WTC11 (cell line): ENCODE measurements at regions not wholly inside any gene's neighbourhood (a gene's known extent, or its start where the extent isn't known, plus 50 kb on each side); places are given as distances from the start of the nearest gene placed in this dataset.

Experiments used
- E2F1 ChIP-seq: sonication (generic); formaldehyde crosslinking; IDR thresholded peaks from 2 replicates; pipeline ENCODE4 v1.8.0; 2022; ENCODE audit warnings: mild to moderate bottlenecking, missing genetic modification reagents
- ELF4 ChIP-seq: sonication (generic); formaldehyde crosslinking; IDR thresholded peaks from 2 replicates; pipeline ENCODE4 v1.8.1; 2022; ENCODE audit warnings: low read depth, mild to moderate bottlenecking, moderate library complexity, missing genetic modification reagents
- GABPB1 ChIP-seq: sonication (generic); formaldehyde crosslinking; IDR thresholded peaks from 2 replicates; pipeline ENCODE4 v1.8.1; 2023; ENCODE audit warnings: mild to moderate bottlenecking, missing genetic modification reagents
- GTF2I ChIP-seq: fragments of 250-450 bp; sonication (Bioruptor Pico); conservative IDR thresholded peaks from 2 replicates; pipeline ENCODE4 v1.4.0; 2021; ENCODE audit warnings: mild to moderate bottlenecking
- NFYB ChIP-seq: sonication (generic); formaldehyde crosslinking; conservative IDR thresholded peaks from 2 replicates; pipeline ENCODE4 v1.8.0; 2022; ENCODE audit warnings: low read depth, missing genetic modification reagents
- TF ChIP-seq, protein P1 (sequence below): sonication (generic); formaldehyde crosslinking; IDR thresholded peaks from 2 replicates; pipeline ENCODE4 v1.8.1; 2023; ENCODE audit warnings: mild to moderate bottlenecking, missing genetic modification reagents
- TF ChIP-seq, protein P2 (sequence below): sonication (generic); formaldehyde crosslinking; IDR thresholded peaks from 2 replicates; pipeline ENCODE4 v1.8.1; 2023; ENCODE audit warnings: mild to moderate bottlenecking, missing genetic modification reagents

DNA sequence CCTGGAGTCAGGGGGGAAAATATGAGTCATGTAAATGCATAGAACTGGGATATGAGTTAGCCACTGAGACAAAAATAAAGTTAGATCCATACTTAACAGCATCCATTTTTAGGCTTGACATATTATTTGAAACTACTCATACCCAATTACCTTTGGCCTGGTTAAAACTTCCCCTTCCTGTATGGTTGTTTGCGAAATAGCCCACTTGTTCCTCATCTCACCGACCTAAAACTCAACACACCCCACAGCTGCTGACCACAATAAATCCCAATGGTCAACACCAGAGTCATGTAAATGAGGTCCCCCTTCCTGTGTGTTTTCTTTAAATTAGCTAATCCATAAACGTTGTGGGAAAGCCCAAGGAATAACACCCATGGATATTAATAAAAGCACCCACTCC is 55.2 kb upstream of the TMEM215 start (continued):
- TF ChIP-seq, protein P1, sequence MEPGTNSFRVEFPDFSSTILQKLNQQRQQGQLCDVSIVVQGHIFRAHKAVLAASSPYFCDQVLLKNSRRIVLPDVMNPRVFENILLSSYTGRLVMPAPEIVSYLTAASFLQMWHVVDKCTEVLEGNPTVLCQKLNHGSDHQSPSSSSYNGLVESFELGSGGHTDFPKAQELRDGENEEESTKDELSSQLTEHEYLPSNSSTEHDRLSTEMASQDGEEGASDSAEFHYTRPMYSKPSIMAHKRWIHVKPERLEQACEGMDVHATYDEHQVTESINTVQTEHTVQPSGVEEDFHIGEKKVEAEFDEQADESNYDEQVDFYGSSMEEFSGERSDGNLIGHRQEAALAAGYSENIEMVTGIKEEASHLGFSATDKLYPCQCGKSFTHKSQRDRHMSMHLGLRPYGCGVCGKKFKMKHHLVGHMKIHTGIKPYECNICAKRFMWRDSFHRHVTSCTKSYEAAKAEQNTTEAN (CRISPR knock-in tag) = no peak
- TF ChIP-seq GTF2I (CRISPR knock-in tag) (no peak), GABPB1 (CRISPR knock-in tag) (no peak), ELF4 (CRISPR knock-in tag) (no peak), E2F1 (CRISPR knock-in tag) (no peak), NFYB (no peak)
- TF ChIP-seq, protein P2, sequence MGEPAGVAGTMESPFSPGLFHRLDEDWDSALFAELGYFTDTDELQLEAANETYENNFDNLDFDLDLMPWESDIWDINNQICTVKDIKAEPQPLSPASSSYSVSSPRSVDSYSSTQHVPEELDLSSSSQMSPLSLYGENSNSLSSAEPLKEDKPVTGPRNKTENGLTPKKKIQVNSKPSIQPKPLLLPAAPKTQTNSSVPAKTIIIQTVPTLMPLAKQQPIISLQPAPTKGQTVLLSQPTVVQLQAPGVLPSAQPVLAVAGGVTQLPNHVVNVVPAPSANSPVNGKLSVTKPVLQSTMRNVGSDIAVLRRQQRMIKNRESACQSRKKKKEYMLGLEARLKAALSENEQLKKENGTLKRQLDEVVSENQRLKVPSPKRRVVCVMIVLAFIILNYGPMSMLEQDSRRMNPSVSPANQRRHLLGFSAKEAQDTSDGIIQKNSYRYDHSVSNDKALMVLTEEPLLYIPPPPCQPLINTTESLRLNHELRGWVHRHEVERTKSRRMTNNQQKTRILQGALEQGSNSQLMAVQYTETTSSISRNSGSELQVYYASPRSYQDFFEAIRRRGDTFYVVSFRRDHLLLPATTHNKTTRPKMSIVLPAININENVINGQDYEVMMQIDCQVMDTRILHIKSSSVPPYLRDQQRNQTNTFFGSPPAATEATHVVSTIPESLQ (CRISPR knock-in tag) = no peak
